Stomach (tissue), 4 donors: ENCODE measurements at regions not wholly inside any gene's neighbourhood (a gene's known extent, or its start where the extent isn't known, plus 50 kb on each side); places are given as distances from the start of the nearest gene placed in this dataset.

Source experiments
- EP300 ChIP-seq: sonication (generic); formaldehyde crosslinking; IDR thresholded peaks from one replicate; pipeline ENCODE4 v1.6.1; 2017; ENCODE audit warnings: antibody characterized with exemption
- POLR2A ChIP-seq, 4 donors: fragments of 450-650 bp; IDR thresholded peaks; one replicate each; pipeline ENCODE4 v1.6.1; 2016; ENCODE audit warnings: antibody characterized with exemption in 4 of 4, control low read depth in 2 of 4, mild to moderate bottlenecking in 1 of 4, moderate library complexity in 1 of 4
- POLR2AphosphoS5 ChIP-seq, 3 donors: sonication (generic); formaldehyde crosslinking; IDR thresholded peaks; one replicate each; pipeline ENCODE4 v1.6.1; 2016; ENCODE audit warnings: antibody characterized with exemption in 3 of 3
- TF ChIP-seq, protein P1 (sequence below), 7 experiments: fragments of 450-650 bp in 4 of 7; fragments of 200-600 bp in 3 of 7; sonication (generic) in 3 of 7; IDR thresholded peaks; one replicate each; pipeline ENCODE4 v1.5.1; 2016 to 2019; ENCODE audit warnings: antibody characterized with exemption in 7 of 7, control low read depth in 2 of 7, mild to moderate bottlenecking in 1 of 7

GRCh38 chr14:38122241-38122640 is 85.5 kb upstream of the SSTR1 start:
- TF ChIP-seq POLR2A (IDR thresholded peaks at IDR 0.05) (no peak), EP300 (no peak), POLR2AphosphoS5 (IDR thresholded peaks at IDR 0.05) (no peak)
- TF ChIP-seq, protein P1, sequence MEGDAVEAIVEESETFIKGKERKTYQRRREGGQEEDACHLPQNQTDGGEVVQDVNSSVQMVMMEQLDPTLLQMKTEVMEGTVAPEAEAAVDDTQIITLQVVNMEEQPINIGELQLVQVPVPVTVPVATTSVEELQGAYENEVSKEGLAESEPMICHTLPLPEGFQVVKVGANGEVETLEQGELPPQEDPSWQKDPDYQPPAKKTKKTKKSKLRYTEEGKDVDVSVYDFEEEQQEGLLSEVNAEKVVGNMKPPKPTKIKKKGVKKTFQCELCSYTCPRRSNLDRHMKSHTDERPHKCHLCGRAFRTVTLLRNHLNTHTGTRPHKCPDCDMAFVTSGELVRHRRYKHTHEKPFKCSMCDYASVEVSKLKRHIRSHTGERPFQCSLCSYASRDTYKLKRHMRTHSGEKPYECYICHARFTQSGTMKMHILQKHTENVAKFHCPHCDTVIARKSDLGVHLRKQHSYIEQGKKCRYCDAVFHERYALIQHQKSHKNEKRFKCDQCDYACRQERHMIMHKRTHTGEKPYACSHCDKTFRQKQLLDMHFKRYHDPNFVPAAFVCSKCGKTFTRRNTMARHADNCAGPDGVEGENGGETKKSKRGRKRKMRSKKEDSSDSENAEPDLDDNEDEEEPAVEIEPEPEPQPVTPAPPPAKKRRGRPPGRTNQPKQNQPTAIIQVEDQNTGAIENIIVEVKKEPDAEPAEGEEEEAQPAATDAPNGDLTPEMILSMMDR (IDR thresholded peaks at IDR 0.05), result no peak
